NT2/D1 (cell line): ENCODE measurements at regions not wholly inside any gene's neighbourhood (a gene's known extent, or its start where the extent isn't known, plus 50 kb on each side); places are given as distances from the start of the nearest gene placed in this dataset.
"Not testable (repeated sequence)": the region's sequence is repeated elsewhere in the genome, so short reads cannot be mapped to it uniquely, and the experiment has no call there.

Experiments used
- DNase-seq: peaks from one replicate; pipeline ENCODE4 v3.0.0-alpha.2; 2011; ENCODE audit warnings: low read depth, low spot score
- H3K27me3 ChIP-seq: 2 replicates; pipeline ENCODE4 v1.6.0; 2011; ENCODE audit warnings: mild to moderate bottlenecking; ENCODE audit not compliant: insufficient read length, insufficient read depth
- H3K36me3 ChIP-seq: 2 replicates; pipeline ENCODE4 v1.6.1; 2011; ENCODE audit warnings: mild to moderate bottlenecking, low read length, mixed read lengths; ENCODE audit not compliant: insufficient read depth, insufficient read length
- H3K4me1 ChIP-seq: 2 replicates; pipeline ENCODE4 v1.5.1; 2011; ENCODE audit not compliant: insufficient read depth, insufficient read length
- H3K4me3 ChIP-seq: 2 replicates; pipeline ENCODE4 v1.5.1; 2011; ENCODE audit warnings: low read depth; ENCODE audit not compliant: insufficient read length
- H3K9ac ChIP-seq: 2 replicates; pipeline ENCODE4 v1.6.0; 2011; ENCODE audit warnings: low read depth; ENCODE audit not compliant: insufficient read length
- H3K9me3 ChIP-seq: 2 replicates; pipeline ENCODE4 v1.5.1; 2011; ENCODE audit warnings: mild to moderate bottlenecking, low read length; ENCODE audit not compliant: insufficient read depth
- SUZ12 ChIP-seq: IDR thresholded peaks from 2 replicates; pipeline ENCODE4 v1.6.1; 2011; ENCODE audit not compliant: insufficient read length, insufficient read depth; ENCODE audit errors: extremely low read depth
- YY1 ChIP-seq: IDR thresholded peaks from 2 replicates; pipeline ENCODE4 v1.6.1; 2011; ENCODE audit not compliant: insufficient read length, insufficient read depth
- ZNF274 ChIP-seq: IDR thresholded peaks from 2 replicates; pipeline ENCODE4 v1.6.1; 2011; ENCODE audit warnings: mild to moderate bottlenecking, low read depth, low read length

GRCh38 chr22:23499845-23500500, 80.1 kb downstream of the IGLL1 start:
- no peak for DNase-seq
- H3K4me1 ChIP-seq: peaks cover 14% of the 10 kb centered on the region
- H3K4me3 ChIP-seq: no peak overlapping the region
- no peak for TF ChIP-seq ZNF274
- no peak for TF ChIP-seq YY1
- no peak for TF ChIP-seq SUZ12
- no peaks in the 10 kb centered on the region for H3K9me3 ChIP-seq
- no peaks in the 10 kb centered on the region for H3K36me3 ChIP-seq
- no peaks in the 10 kb centered on the region for H3K27me3 ChIP-seq
- H3K9ac ChIP-seq: peak overlapping the region; percentile 46

DNA sequence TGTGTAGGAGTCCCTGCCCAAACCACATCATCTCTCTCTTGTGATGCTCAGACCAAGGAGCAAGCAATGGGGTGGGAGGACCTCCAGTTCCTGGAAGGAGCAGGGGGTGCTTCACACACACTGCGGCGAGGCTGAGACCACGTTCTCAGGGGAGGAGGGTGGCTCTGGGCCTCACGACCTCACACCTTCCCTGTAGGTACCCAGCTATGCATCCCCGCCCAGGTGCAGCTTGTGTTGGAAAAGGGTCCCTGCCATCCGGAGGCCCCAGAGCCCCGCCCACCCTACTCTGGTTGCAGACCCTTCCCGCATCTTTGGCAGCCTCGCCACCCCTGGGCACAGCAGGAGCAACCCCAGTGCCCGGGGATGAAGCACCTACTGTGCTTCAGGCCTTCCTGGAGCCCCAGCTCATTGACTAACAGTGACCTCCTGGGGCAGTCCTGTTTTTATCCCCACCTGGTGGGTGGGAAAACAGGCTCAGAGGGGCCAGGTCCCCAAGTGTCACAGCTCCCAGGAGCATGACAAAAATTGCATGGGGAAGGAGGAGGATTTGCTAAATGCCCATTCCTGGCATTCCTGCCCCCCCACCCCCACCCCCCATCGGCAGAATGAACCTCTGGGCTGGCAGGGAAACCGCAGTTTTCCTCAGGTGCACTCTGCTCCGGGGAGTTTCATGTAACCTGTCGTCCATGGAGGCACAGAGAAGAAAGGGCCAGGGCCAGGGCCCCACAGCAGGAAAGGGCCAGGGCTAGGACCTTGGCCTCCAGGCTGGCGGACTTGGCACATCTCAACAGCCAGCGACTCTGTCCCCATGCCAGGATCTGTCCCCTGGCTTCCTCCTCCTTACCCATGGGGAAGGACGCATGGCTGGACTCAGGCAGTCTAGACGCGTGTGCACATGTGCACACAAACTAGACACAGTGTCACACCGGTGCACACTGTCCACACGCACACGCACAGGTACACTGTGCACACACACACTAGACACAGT, 81.0 kb downstream of the IGLL1 start:
- no peaks in the 10 kb centered on the region for H3K27me3 ChIP-seq
- no peak for DNase-seq
- H3K4me1 ChIP-seq: peaks cover 12% of the 10 kb centered on the region
- H3K4me3 ChIP-seq: no peak overlapping the region
- no peaks in the 10 kb centered on the region for H3K9me3 ChIP-seq
- TF ChIP-seq SUZ12: no peak
- no peak for TF ChIP-seq ZNF274
- TF ChIP-seq YY1: no peak
- H3K36me3 ChIP-seq: no peaks in the 10 kb centered on the region
- peak overlapping the region; percentile 46 for H3K9ac ChIP-seq

DNA sequence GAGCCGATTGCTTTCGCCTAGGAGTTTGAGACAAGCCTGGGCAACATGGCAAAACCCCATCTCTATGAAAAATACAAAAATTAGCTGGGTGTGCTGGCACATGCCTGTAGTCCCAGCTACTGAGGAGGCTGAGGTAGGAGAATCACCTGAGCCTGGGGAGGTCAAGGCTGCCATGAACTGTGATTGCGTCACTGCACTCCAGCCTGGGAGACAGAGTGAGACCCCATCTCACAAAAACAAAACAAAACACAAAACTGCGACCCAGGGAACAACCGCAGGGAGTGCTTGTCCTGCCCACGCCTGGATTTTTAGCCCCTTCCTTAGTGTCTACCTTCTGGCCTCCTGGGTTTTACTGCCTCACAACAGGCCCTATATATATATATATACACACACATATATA, 82.2 kb downstream of the IGLL1 start:
- not testable (repeated sequence) for H3K27me3 ChIP-seq, H3K9me3 ChIP-seq, H3K36me3 ChIP-seq, H3K9ac ChIP-seq, H3K4me3 ChIP-seq, DNase-seq
- H3K4me1 ChIP-seq: peaks cover 12% of the 10 kb centered on the region

DNA sequence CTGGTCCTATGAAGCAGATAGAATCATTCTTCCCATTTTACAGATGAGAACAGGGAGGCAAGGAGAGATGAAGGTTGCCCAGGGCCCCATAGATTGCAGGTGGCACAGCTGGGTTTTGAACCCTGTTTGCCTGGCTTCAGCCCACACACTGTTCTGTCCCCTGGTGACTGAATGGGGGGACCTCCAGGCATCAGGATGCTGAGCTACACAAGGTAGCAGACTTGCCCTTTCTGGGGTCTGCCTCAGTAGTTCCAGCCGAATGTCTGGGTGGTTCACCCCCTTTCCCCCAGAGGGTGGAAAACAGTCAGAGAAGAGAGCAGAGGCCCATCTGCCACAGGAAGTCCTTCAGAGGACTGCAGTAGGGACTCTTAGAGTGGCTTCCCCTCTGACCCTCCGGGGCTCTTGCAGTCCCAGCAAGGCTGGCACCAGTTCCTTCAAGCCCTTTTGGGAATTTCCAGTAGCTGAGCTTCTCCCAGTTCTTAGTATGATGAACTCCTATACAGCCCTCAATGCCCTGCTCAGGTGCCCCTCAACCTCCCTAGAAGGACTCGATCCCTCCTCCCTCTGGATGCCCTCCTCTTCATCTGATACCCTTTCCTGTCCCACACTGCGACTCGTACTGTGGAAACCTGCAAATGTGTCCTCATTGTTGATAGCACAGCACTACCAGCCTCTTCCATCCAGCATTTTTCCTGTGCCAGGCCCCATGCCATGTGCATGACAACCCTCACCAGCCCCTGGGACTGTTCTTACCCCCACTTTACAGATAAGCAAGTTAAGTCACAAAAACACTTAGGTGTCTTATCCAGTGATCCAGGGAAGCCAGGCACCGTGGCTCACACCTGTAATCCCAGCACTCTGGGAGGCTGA, 82.8 kb downstream of the IGLL1 start:
- TF ChIP-seq YY1 (no peak), SUZ12 (no peak), ZNF274 (no peak)
- no peak overlapping the region for H3K9ac ChIP-seq
- peaks cover 12% of the 10 kb centered on the region for H3K4me1 ChIP-seq
- DNase-seq: no peak
- H3K27me3 ChIP-seq: no peaks in the 10 kb centered on the region
- H3K4me3 ChIP-seq: no peak overlapping the region
- no peaks in the 10 kb centered on the region for H3K36me3 ChIP-seq
- no peaks in the 10 kb centered on the region for H3K9me3 ChIP-seq

GRCh38 chr22:23496445-23496833, 83.7 kb downstream of the IGLL1 start:
- Histone ChIP-seq H3K4me1 (peaks cover 12% of the 10 kb centered on the region), H3K36me3 (no peaks in the 10 kb centered on the region), H3K4me3 (no peak overlapping the region), H3K27me3 (no peaks in the 10 kb centered on the region), H3K9ac (no peak overlapping the region), H3K9me3 (no peaks in the 10 kb centered on the region)
- DNase-seq: no peak
- no peak for TF ChIP-seq ZNF274
- no peak for TF ChIP-seq SUZ12
- TF ChIP-seq YY1: no peak

- DNase-seq: no peak
Observed at GRCh38 chr22:23495614-23496444, 84.3 kb downstream of the IGLL1 start.

More at GRCh38 chr22:23495614-23496444, 84.3 kb downstream of the IGLL1 start:
- Histone ChIP-seq H3K36me3 (no peaks in the 10 kb centered on the region), H3K27me3 (no peaks in the 10 kb centered on the region), H3K9ac (no peak overlapping the region), H3K4me3 (no peak overlapping the region), H3K4me1 (peaks cover 12% of the 10 kb centered on the region), H3K9me3 (no peaks in the 10 kb centered on the region)
- TF ChIP-seq YY1 (no peak), SUZ12 (no peak), ZNF274 (no peak)
